Duodenal mucosa (tissue), 2 donors: ENCODE measurements at regions not wholly inside any gene's neighbourhood (a gene's known extent, or its start where the extent isn't known, plus 50 kb on each side); places are given as distances from the start of the nearest gene placed in this dataset.

Source experiments
- H3K27ac ChIP-seq: one replicate; pipeline ENCODE4 v1.7.0; 2013; ENCODE audit warnings: low read depth, low read length
- H3K27me3 ChIP-seq, 2 donors: one replicate each; pipeline ENCODE4 v1.7.0; 2013; ENCODE audit warnings: low read length in 2 of 2, control low read depth in 1 of 2; ENCODE audit not compliant: insufficient read depth in 2 of 2, control insufficient read depth in 1 of 2
- H3K36me3 ChIP-seq, 2 donors: one replicate each; pipeline ENCODE4 v1.7.0; 2013; ENCODE audit warnings: low read length in 2 of 2, control low read depth in 1 of 2; ENCODE audit not compliant: insufficient read depth in 2 of 2, control insufficient read depth in 1 of 2
- H3K4me1 ChIP-seq, 2 donors: one replicate each; pipeline ENCODE4 v1.7.0; 2013; ENCODE audit warnings: low read length in 2 of 2, control low read depth in 1 of 2; ENCODE audit not compliant: insufficient read depth in 2 of 2, control insufficient read depth in 1 of 2
- H3K4me3 ChIP-seq, 2 donors: one replicate each; pipeline ENCODE4 v1.7.0; 2013; ENCODE audit warnings: low read length in 2 of 2, low read depth in 1 of 2
- H3K9ac ChIP-seq, 2 donors: one replicate each; pipeline ENCODE4 v1.7.0; 2013; ENCODE audit warnings: low read length in 2 of 2, low read depth in 1 of 2
- H3K9me3 ChIP-seq, 2 donors: one replicate each; pipeline ENCODE4 v1.7.0; 2013; ENCODE audit warnings: low read length in 2 of 2, control low read depth in 1 of 2; ENCODE audit not compliant: control insufficient read depth in 1 of 2

DNA sequence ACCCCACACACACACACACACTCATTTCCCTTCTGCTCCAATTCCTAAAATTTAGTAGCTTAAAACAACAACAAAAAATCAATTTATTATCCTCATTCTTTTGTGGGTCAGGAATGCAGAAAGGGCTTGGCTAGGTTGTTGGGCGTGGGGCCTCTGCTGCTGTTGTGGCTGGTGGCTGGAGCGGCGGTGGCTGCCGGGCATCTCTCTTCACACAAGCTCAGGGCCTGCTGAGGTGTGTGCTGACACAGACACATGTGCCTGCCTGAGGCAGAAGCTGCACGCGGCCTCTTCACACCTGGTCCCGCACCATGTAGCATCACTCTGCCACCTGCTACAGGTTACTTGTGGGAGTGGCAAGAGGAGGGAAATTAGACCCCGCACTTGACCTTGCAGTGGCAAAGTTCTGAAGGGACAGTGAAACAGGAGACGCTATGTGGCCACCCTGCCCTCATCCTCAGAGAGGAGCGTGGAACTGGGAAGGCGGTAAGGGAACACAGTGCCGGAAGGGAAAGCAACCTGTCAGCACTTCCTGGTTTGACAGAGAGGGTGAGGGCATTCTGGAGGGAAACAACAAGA lies 64.0 kb upstream of the PRR20G start:
- Histone ChIP-seq H3K27ac (no peak overlapping the region), H3K4me3 (no peak overlapping the region), H3K4me1 (no peaks in the 10 kb centered on the region), H3K9me3 (peaks cover 4 to 7% of the 10 kb centered on the region in 2 donors), H3K36me3 (no peaks in the 10 kb centered on the region), H3K9ac (no peak overlapping the region), H3K27me3 (peaks cover 0 to 4% of the 10 kb centered on the region in 2 donors)

DNA sequence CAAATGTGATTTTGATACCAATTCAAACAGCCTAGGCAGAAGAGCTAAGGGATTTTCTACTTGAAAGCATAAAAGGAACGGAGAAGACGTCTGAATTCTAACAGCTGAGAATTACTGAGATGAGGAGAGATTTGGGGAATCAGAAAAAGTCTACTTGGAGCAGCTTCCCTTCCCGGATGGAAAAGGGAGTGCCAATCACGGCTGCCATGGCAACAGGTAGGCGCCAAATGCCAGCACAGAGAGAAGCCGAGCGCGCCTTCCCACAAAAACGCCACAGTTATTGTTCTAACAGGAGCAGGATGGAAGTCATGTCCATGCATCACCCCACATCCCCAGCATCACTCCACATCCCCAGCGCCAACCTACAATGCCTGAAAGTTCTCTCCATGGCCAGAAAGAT lies 63.5 kb upstream of the PRR20G start:
- Histone ChIP-seq H3K4me1 (no peaks in the 10 kb centered on the region), H3K27me3 (peaks cover 0 to 5% of the 10 kb centered on the region in 2 donors), H3K27ac (no peak overlapping the region), H3K36me3 (no peaks in the 10 kb centered on the region), H3K9me3 (peaks cover 1 to 3% of the 10 kb centered on the region in 2 donors), H3K9ac (no peak overlapping the region), H3K4me3 (no peak overlapping the region)

DNA sequence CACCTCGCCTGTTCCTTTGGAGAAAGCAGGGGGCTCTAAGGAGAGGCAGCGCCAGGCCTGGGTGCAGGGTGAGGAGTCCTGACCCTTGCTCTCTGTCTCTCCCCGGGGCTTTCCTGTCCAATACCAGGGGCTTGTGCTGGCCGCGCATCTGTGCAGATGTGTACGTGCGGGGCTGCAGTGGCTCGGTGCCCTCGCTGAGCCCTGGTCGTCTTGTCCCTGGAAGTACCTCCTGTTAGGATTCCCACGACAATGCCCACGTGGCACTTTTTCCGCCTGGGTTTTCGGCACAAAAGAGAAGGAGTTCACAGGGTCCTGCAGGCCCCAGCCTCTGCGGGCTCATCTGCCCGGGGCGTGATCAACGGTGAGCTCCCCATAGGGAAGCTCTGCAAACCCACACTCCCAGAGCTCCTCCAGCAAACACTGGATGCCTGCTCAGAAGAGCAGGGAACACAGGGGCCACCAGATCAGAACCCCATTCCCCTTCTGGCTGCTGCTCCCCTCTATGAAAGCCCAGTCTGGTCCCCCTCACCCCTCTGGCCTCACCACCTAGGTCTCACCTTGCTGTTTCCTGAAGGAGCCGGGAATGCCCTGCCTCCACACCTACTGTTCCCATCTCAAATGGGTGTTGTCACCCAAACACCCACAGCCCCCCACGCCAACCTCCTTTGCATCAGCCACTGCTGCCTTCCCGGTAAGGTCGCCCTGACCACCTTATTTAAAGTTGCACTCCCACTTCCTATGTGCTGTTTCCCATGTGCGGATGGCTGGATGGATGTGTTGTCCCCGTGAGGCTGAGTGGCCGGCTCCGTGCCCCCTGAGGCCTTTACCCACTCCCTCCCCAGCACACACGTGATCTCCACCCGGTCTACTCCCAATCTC lies 62.6 kb upstream of the PRR20G start:
- H3K4me1 ChIP-seq: no peaks in the 10 kb centered on the region
- H3K4me3 ChIP-seq: no peak overlapping the region
- no peaks in the 10 kb centered on the region for H3K36me3 ChIP-seq
- H3K9me3 ChIP-seq: no peaks in the 10 kb centered on the region
- H3K9ac ChIP-seq: no peak overlapping the region
- H3K27ac ChIP-seq: no peak overlapping the region
- H3K27me3 ChIP-seq: peaks cover 0 to 8% of the 10 kb centered on the region in 2 donors

DNA sequence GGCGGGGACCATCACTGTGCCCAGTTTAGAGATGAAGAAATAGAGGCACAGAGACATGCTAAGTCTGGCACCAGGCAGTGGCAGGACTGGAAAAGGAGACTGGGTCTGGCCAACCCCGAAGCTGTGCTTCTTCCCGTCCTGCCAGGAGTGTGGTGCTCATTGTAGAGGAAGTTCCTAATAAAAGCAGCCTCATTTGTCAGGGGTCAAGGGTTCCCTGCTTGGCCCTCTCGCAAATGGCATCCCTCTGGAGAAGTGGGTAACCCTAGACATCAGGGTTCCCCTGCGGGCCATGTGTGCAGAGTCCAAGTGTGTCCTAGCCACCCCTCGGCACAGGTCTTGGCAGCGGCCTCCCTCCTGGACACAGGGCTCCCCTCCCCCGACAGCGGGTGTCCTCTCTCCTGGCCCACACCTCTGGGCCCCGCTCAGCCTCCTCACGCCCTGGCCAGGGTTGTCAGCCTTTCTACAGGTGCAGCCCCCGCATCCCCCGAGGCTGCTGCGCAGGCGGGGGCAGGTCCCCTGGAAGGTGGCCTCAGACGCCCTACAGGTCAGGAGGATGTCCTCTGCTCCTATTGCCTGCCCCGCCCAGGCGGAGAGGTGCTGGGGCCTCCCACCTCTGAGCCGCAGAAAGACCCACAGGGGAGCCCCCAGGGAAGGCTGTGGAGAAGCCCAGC lies 61.8 kb upstream of the PRR20G start:
- H3K9ac ChIP-seq: no peak overlapping the region
- H3K27me3 ChIP-seq: peaks cover 0 to 8% of the 10 kb centered on the region in 2 donors
- no peaks in the 10 kb centered on the region for H3K36me3 ChIP-seq
- H3K4me1 ChIP-seq: no peaks in the 10 kb centered on the region
- H3K4me3 ChIP-seq: no peak overlapping the region
- no peak overlapping the region for H3K27ac ChIP-seq
- H3K9me3 ChIP-seq: no peaks in the 10 kb centered on the region

DNA sequence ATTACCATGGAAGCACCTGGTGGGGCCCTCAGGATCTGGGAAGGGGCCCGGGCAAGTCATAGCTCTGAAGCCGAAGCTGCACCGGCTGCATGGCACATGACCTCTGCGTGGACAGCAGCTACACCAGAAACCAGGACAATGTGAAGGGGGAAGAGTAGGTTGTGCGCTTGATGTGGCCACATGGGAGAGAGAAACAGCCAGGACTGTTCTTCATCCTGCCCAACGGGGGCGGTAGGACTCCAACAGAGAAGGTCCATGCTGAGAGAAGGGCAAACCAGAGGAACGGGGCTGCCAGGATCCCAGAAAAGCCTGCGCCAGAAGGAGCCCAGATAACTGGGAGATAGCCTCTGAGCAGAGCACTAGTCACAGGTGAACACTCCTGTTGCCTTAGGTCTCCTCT lies 54.9 kb upstream of the PRR20G start:
- Histone ChIP-seq H3K27ac (no peak overlapping the region), H3K9me3 (peaks cover 4 to 5% of the 10 kb centered on the region in 2 donors), H3K9ac (no peak overlapping the region), H3K27me3 (peaks cover 21 to 22% of the 10 kb centered on the region in 2 donors), H3K4me3 (no peak overlapping the region), H3K36me3 (no peaks in the 10 kb centered on the region), H3K4me1 (no peaks in the 10 kb centered on the region)

DNA sequence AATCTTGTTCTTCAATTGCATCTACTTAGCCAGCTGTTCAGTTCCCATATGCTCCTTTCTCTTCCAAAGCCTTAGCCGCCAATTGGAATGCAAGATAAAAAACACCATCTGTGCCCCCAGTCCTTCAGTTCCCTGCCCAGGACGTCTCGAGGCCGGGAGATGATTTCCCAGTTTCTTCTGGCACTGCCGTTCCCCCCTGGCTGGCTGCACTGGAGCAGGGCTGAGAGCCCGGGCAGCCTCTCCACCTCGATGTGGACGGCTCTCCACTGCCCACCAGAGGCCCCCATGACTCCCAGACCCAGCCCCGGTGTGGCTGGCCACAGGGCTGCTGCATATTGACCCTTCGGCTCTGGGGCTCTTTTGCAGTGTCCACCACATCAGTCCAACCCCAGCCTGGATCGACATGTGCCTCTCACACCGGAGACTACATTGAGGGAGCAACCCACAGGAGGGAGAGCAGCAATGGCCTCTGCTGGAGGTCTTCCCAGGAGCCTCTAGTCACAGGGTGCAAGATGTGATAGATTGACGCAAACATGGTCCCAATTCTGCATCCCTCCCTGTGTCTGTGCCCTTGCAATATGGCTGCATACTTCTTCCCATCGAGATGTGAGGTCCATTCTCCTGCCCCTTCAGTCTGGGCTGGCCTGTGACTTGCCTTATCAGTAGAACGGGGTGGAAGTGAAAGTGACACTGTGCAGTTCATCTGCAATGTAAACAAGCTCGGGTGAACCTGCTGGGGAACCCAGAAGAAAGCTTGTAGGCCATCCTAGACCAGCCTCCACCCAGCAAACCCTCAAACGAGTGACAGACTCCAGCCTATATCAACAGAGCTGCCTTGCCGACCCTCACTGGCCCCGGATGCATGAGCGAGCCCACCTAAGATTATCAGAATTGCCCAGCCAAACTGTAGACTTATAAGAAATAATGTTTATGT lies 52.3 kb upstream of the PRR20G start:
- Histone ChIP-seq H3K27me3 (peaks cover 32 to 33% of the 10 kb centered on the region in 2 donors), H3K9me3 (peaks cover 4 to 5% of the 10 kb centered on the region in 2 donors), H3K4me3 (no peak overlapping the region), H3K36me3 (no peaks in the 10 kb centered on the region), H3K9ac (no peak overlapping the region), H3K4me1 (no peaks in the 10 kb centered on the region), H3K27ac (no peak overlapping the region)

DNA sequence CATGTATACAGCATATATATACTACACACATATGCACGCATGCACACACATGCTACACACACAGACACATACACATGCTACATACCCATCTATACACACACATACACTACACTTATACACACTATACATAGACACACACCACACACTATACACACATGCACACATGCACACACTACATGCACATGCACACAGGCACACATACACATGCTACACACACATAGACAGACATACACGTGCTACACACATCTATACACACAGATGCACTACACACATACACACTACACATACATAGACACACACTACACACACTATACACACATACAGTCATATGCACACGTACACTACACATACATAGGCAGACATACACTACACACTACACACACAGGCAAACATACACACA lies 51.2 kb upstream of the PRR20G start:
- Histone ChIP-seq H3K4me3 (no peak overlapping the region), H3K27me3 (peaks cover 32 to 33% of the 10 kb centered on the region in 2 donors), H3K9ac (no peak overlapping the region), H3K9me3 (peaks cover 4 to 5% of the 10 kb centered on the region in 2 donors), H3K27ac (no peak overlapping the region), H3K4me1 (no peaks in the 10 kb centered on the region), H3K36me3 (no peaks in the 10 kb centered on the region)

DNA sequence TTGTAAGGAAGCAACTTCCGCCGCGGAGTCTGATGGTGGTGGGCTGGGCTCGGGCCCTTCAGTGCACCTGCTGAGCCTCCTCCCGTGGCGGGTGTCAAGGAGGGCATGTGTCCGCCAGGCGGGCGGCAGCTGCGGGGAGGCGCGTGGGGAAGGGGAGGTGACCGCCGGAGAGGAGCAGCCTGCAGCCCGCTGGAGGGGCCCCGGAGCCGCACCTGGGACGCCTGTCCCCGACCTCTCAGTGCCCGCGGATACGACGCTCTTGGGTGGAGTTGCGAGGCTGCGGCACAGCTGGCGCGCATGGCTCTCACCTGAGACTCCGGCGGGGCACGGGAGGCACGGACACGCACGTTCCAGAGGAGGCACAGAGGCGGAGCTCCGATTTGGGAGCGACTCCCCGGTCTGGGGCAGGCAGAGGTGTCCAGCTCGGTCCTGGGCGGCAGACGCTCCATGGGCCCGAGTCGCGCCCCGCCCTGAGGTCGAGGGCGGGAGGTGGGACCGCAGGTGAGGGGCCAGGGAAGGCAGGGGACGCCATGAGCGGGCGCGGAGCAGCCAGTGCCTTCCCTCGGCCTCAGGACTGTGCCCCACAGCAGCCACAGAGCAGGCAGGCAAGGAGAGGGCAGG lies 50.2 kb upstream of the PRR20G start:
- Histone ChIP-seq H3K27me3 (peaks cover 32 to 33% of the 10 kb centered on the region in 2 donors), H3K4me3 (no peak overlapping the region), H3K9ac (no peak overlapping the region)

More for the DNA sequence above, 50.2 kb upstream of the PRR20G start:
- peaks cover 4 to 5% of the 10 kb centered on the region in 2 donors for H3K9me3 ChIP-seq
- H3K27ac ChIP-seq: no peak overlapping the region
- H3K36me3 ChIP-seq: no peaks in the 10 kb centered on the region
- no peaks in the 10 kb centered on the region for H3K4me1 ChIP-seq
